OCI-LY7 (cell line): ENCODE measurements at regions not wholly inside any gene's neighbourhood (a gene's known extent, or its start where the extent isn't known, plus 50 kb on each side); places are given as distances from the start of the nearest gene placed in this dataset.

Experiments used
- BruUV-seq: library from RNA; stranded (reverse); fragments of 400-500 nt; replicated peaks from 2 replicates; lab custom pipeline; 2021; lab: Mats Ljungman, UMichigan
- CTCF ChIA-PET: fragments of 300-600 bp; sonication (Branson Sonifier 250); formaldehyde crosslinking; loops from one replicate; lab custom pipeline; 2022; ENCODE audit warnings: antibody characterized with exemption; ENCODE audit not compliant: unreplicated experiment; lab: Charles Lee
- POLR2A ChIA-PET: fragments of 300-600 bp; sonication (Branson Sonifier 250); formaldehyde crosslinking; loops from one replicate; lab custom pipeline; 2022; ENCODE audit warnings: antibody characterized with exemption; lab: Charles Lee
- DNase-seq: peaks from one replicate; pipeline ENCODE4 v3.0.0-alpha.2; 2015; ENCODE audit warnings: low spot score
- H2AFZ ChIP-seq: fragments of 200-600 bp; sonication (generic), shearing (Covaris generic); 2 replicates; pipeline ENCODE4 v1.6.1; 2014; ENCODE audit warnings: mild to moderate bottlenecking, antibody characterized with exemption, low read length, moderate library complexity
- H3K27ac ChIP-seq: fragments of 200-600 bp; sonication (generic); 2 replicates; pipeline ENCODE4 v1.5.1; 2014; ENCODE audit warnings: mixed run types, low read depth, mild to moderate bottlenecking, moderate library complexity, low read length, inconsistent platforms; ENCODE audit not compliant: poor library complexity, severe bottlenecking
- H3K36me3 ChIP-seq: fragments of 200-600 bp; sonication (generic); 2 replicates; pipeline ENCODE4 v1.6.1; 2014; ENCODE audit warnings: mild to moderate bottlenecking, antibody characterized with exemption, low read length, moderate library complexity, mixed read lengths; ENCODE audit not compliant: insufficient read depth
- H3K4me1 ChIP-seq: fragments of 200-600 bp; sonication (generic); 2 replicates; pipeline ENCODE4 v1.5.1; 2014; ENCODE audit warnings: mild to moderate bottlenecking, low read length; ENCODE audit not compliant: insufficient read depth, poor library complexity, severe bottlenecking
- H3K4me2 ChIP-seq: fragments of 200-600 bp; sonication (generic); 2 replicates; pipeline ENCODE4 v1.6.1; 2014; ENCODE audit warnings: mild to moderate bottlenecking, low read length
- H3K4me3 ChIP-seq: fragments of 200-600 bp; sonication (generic); 2 replicates; pipeline ENCODE4 v1.5.1; 2014; ENCODE audit warnings: mild to moderate bottlenecking, low read depth, low read length; ENCODE audit not compliant: poor library complexity, severe bottlenecking
- H3K79me2 ChIP-seq: fragments of 200-600 bp; sonication (generic); 2 replicates; pipeline ENCODE4 v1.6.1; 2016; ENCODE audit warnings: low read depth, mild to moderate bottlenecking, low read length, moderate library complexity, mixed read lengths; ENCODE audit not compliant: insufficient read depth
- H3K9me2 ChIP-seq: fragments of 200-600 bp; sonication (generic); 2 replicates; pipeline ENCODE4 v1.6.1; 2016; ENCODE audit warnings: mild to moderate bottlenecking, low read length, mixed read lengths; ENCODE audit not compliant: insufficient read depth
- H3K9me3 ChIP-seq: fragments of 200-600 bp; sonication (generic); 2 replicates; pipeline ENCODE4 v1.6.1; 2014; ENCODE audit warnings: mild to moderate bottlenecking, mixed run types, low read length, mixed read lengths
- H4K20me1 ChIP-seq: fragments of 200-600 bp; sonication (generic); 2 replicates; pipeline ENCODE4 v1.6.1; 2014; ENCODE audit warnings: mild to moderate bottlenecking, antibody characterized with exemption, low read length, moderate library complexity, mixed read lengths; ENCODE audit not compliant: insufficient read depth
- EZH2phosphoT487 ChIP-seq: fragments of 200-600 bp; sonication (generic); IDR thresholded peaks from 2 replicates; pipeline ENCODE4 v1.6.1; 2018; ENCODE audit warnings: low read depth, borderline replicate concordance, mild to moderate bottlenecking, mixed run types, antibody characterized with exemption, low read length, moderate library complexity, mixed read lengths
- intact Hi-C: fragments of 100-400 bp; cut with micrococcal nuclease; formaldehyde crosslinking; loops from one replicate; pipeline ENCODE4 v1.10.0; 2022; ENCODE audit not compliant: unreplicated experiment
- TF ChIP-seq, protein P1 (sequence below): fragments of 200-600 bp; sonication (generic); conservative IDR thresholded peaks from 2 replicates; pipeline ENCODE4 v1.5.1; 2014; ENCODE audit warnings: mild to moderate bottlenecking, antibody characterized with exemption, low read length, moderate library complexity, mixed read lengths

DNA sequence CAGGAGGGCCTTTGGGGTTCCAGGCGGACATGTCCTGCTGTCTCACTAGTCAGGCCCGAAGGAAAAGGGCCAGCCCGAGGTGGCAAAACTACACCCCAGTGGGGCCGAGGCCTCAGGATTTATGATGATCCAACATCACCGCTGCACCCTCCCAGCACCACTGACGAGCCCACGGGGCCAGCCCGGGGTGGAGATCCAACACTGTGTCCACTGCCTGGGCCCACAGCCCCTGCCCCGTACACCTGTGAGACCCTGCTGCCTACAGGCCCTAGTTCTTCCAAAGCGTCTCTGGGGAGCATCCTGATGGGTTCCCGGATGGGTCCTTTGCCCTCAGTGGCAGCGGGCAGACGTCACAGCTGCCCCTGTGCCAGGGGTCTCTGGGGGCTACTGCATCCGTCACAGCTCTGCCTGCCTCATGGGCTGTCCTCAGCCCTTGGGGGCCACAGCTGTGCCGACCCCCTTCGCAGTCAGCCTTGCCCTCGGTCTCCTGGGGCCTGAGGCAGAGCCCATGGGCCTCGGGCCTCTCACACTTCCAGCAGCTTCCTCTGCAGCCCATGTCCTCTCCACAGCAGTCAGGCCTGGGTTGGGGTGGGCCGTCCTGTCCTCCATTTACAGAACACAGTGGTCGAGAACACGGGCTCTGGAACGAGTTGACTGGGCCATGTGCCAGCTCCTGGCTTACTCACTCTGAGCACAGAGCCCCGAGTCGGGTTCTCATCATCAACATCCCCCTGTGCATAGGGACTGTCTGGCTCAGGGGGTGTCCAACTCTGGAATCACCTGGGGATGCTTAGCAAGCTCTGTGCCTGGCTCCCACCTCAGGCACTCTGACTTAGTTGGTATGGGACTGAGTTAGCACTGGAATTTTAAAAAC lies 64.9 kb downstream of the FOXL3 start:
- Histone ChIP-seq H3K79me2 (no peaks in the 10 kb centered on the region), H3K4me1 (no peaks in the 10 kb centered on the region), H3K9me2 (no peaks in the 10 kb centered on the region), H3K9me3 (no peaks in the 10 kb centered on the region), H3K36me3 (no peaks in the 10 kb centered on the region), H3K27ac (no peak overlapping the region), H2AFZ (no peak overlapping the region), H4K20me1 (no peaks in the 10 kb centered on the region), H3K4me3 (no peak overlapping the region), H3K4me2 (no peak overlapping the region)
- BruUV-seq, result no TSS peak
- no peak for DNase-seq
- POLR2A ChIA-PET, result no interaction called here
- TF ChIP-seq, protein P1, sequence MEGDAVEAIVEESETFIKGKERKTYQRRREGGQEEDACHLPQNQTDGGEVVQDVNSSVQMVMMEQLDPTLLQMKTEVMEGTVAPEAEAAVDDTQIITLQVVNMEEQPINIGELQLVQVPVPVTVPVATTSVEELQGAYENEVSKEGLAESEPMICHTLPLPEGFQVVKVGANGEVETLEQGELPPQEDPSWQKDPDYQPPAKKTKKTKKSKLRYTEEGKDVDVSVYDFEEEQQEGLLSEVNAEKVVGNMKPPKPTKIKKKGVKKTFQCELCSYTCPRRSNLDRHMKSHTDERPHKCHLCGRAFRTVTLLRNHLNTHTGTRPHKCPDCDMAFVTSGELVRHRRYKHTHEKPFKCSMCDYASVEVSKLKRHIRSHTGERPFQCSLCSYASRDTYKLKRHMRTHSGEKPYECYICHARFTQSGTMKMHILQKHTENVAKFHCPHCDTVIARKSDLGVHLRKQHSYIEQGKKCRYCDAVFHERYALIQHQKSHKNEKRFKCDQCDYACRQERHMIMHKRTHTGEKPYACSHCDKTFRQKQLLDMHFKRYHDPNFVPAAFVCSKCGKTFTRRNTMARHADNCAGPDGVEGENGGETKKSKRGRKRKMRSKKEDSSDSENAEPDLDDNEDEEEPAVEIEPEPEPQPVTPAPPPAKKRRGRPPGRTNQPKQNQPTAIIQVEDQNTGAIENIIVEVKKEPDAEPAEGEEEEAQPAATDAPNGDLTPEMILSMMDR, result no peak
- no peak for TF ChIP-seq EZH2phosphoT487
- CTCF ChIA-PET, result no interaction called here
- intact Hi-C loops, result no loop called here

DNA sequence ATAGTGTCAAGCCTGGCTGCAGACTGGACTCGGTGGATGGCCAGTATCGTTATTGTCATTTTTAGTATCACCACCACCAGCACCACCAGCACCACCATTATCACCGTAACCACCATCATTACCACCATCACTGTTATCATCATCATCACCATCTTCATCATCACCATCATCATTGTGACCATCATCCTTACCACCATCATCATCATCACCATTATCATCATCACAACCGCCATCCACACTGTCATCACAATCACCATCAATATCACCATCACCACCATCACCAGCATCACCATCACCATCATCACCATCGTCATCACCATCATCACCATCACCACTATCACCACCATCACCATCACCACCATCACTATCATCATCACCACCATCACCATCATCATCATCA lies 65.6 kb downstream of the FOXL3 start:
- no peaks in the 10 kb centered on the region for H3K36me3 ChIP-seq
- POLR2A ChIA-PET, result no interaction called here
- no peak for DNase-seq
- intact Hi-C loops, result no loop called here
- no peak overlapping the region for H3K27ac ChIP-seq
- H3K9me2 ChIP-seq, result no peaks in the 10 kb centered on the region
- no peaks in the 10 kb centered on the region for H3K4me1 ChIP-seq
- H3K4me3 ChIP-seq, result no peak overlapping the region
- no peak overlapping the region for H2AFZ ChIP-seq
- CTCF ChIA-PET, result interaction anchor here (0.6 kb wide), 1 partner anchor 150 kb away, joined by 3 read pairs; no protein-coding TSS in a partner anchor
- no peaks in the 10 kb centered on the region for H3K9me3 ChIP-seq
- H4K20me1 ChIP-seq, result no peaks in the 10 kb centered on the region
- no peaks in the 10 kb centered on the region for H3K79me2 ChIP-seq
- TF ChIP-seq EZH2phosphoT487, result no peak
- TF ChIP-seq, protein P1, result no peak
- BruUV-seq, result no TSS peak
- H3K4me2 ChIP-seq, result no peak overlapping the region

DNA sequence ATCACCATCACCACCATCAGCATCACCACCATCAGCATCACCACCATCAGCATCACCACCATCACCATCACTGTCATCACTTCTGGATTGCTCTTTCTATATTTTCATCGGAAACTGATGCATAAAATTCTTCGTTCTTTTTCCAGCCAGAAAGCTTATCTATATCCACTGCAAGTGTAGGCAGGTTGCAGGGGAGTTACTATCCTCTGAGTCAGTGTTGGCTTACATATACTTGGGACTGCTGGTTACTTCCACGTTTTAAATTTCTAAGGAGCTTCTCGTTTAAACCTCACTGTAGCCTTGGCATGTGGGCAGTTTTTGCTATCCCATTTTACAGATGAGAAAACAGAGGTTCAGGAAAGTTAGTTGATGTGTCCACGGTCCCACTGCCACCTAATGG lies 66.1 kb downstream of the FOXL3 start:
- Histone ChIP-seq H3K9me2 (no peaks in the 10 kb centered on the region), H3K4me2 (no peak overlapping the region), H2AFZ (no peak overlapping the region), H3K79me2 (no peaks in the 10 kb centered on the region), H3K27ac (no peak overlapping the region), H3K9me3 (no peaks in the 10 kb centered on the region), H3K4me1 (no peaks in the 10 kb centered on the region), H4K20me1 (no peaks in the 10 kb centered on the region), H3K36me3 (no peaks in the 10 kb centered on the region), H3K4me3 (no peak overlapping the region)
- intact Hi-C loops, result no loop called here
- no TSS peak for BruUV-seq
- no peak for TF ChIP-seq EZH2phosphoT487
- TF ChIP-seq, protein P1, result no peak
- ChIA-PET CTCF (interaction anchor here (0.6 kb wide), 1 partner anchor 151 kb away, joined by 3 read pairs; no protein-coding TSS in a partner anchor), POLR2A (no interaction called here)
- DNase-seq, result no peak
